ENCODE measurements at regions not wholly inside any gene's neighbourhood (a gene's known extent, or its start where the extent isn't known, plus 50 kb on each side); places are given as distances from the start of the nearest gene placed in this dataset.

GRCh38 chrX:117487421-117487820 is 629.2 kb downstream of the KLHL13 start:
- TF ChIP-seq ZNF112 (tag by site-specific recombination; IDR thresholded peaks at IDR 0.05) = no peak
- no peak for TF ChIP-seq CTCF (tag by site-specific recombination; IDR thresholded peaks at IDR 0.05)
- no peak for TF ChIP-seq ZNF785 (tag by site-specific recombination; IDR thresholded peaks at IDR 0.05)
- TF ChIP-seq ZNF521 (tag by site-specific recombination; IDR thresholded peaks at IDR 0.05) = no peak
- TF ChIP-seq ZNF274 (IDR thresholded peaks at IDR 0.05; ENCODE audit: low read length) = no peak
- no peak for TF ChIP-seq ZNF274 (tag by site-specific recombination; IDR thresholded peaks at IDR 0.05; ENCODE audit: borderline replicate concordance)
- TF ChIP-seq SP2 (tag by site-specific recombination; IDR thresholded peaks at IDR 0.05) = no peak
- TF ChIP-seq, protein P1, sequence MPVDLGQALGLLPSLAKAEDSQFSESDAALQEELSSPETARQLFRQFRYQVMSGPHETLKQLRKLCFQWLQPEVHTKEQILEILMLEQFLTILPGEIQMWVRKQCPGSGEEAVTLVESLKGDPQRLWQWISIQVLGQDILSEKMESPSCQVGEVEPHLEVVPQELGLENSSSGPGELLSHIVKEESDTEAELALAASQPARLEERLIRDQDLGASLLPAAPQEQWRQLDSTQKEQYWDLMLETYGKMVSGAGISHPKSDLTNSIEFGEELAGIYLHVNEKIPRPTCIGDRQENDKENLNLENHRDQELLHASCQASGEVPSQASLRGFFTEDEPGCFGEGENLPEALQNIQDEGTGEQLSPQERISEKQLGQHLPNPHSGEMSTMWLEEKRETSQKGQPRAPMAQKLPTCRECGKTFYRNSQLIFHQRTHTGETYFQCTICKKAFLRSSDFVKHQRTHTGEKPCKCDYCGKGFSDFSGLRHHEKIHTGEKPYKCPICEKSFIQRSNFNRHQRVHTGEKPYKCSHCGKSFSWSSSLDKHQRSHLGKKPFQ (tag by site-specific recombination; IDR thresholded peaks at IDR 0.05) = no peak
- TF ChIP-seq ZFP37 (tag by site-specific recombination; IDR thresholded peaks at IDR 0.05) = no peak
- no peak for TF ChIP-seq YY1 (tag by site-specific recombination; IDR thresholded peaks at IDR 0.05)
- TF ChIP-seq, protein P2, sequence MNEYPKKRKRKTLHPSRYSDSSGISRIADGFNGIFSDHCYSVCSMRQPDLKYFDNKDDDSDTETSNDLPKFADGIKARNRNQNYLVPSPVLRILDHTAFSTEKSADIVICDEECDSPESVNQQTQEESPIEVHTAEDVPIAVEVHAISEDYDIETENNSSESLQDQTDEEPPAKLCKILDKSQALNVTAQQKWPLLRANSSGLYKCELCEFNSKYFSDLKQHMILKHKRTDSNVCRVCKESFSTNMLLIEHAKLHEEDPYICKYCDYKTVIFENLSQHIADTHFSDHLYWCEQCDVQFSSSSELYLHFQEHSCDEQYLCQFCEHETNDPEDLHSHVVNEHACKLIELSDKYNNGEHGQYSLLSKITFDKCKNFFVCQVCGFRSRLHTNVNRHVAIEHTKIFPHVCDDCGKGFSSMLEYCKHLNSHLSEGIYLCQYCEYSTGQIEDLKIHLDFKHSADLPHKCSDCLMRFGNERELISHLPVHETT (tag by site-specific recombination; IDR thresholded peaks at IDR 0.05) = no peak

All from HEK293 (cell line).